Sigmoid colon (tissue), 4 donors: ENCODE measurements at regions not wholly inside any gene's neighbourhood (a gene's known extent, or its start where the extent isn't known, plus 50 kb on each side); places are given as distances from the start of the nearest gene placed in this dataset.

Experiments
- CTCF ChIP-seq, 4 experiments: fragments of 450-650 bp in 3 of 4; fragments of 200-600 bp in 1 of 4; IDR thresholded peaks; one replicate each; pipeline ENCODE4 v1.5.1; 2016 to 2019; ENCODE audit warnings: antibody characterized with exemption in 4 of 4, mild to moderate bottlenecking in 3 of 4, moderate library complexity in 2 of 4
- EP300 ChIP-seq, 4 donors: sonication (generic); formaldehyde crosslinking; IDR thresholded peaks; one replicate each; pipeline ENCODE4 v1.6.1; 2017; ENCODE audit warnings: antibody characterized with exemption in 4 of 4

- TF ChIP-seq EP300 (IDR thresholded peaks at IDR 0.05) = no peak
- TF ChIP-seq CTCF (IDR thresholded peaks at IDR 0.05) = no peak
Measured at GRCh38 chr1:10903821-10904220, 107.4 kb upstream of the CASZ1 start.
